Adipocyte (in vitro differentiated cells): ENCODE measurements at regions not wholly inside any gene's neighbourhood (a gene's known extent, or its start where the extent isn't known, plus 50 kb on each side); places are given as distances from the start of the nearest gene placed in this dataset.
A peak's percentile ranks its signal among the peaks of the same experiment; 100 is the strongest.
"Not testable (repeated sequence)": the region's sequence is repeated elsewhere in the genome, so short reads cannot be mapped to it uniquely, and the experiment has no call there.

Source experiments
- DNase-seq: peaks from one replicate; pipeline ENCODE4 v3.0.0-alpha.2; 2015; ENCODE audit warnings: low read depth
- H3K27me3 ChIP-seq: replicated peaks from 2 replicates; pipeline ENCODE4 v1.7.0; 2013; ENCODE audit warnings: mild to moderate bottlenecking, low read length, moderate library complexity; ENCODE audit not compliant: control insufficient read depth, insufficient read depth
- H3K36me3 ChIP-seq: 2 replicates; pipeline ENCODE4 v1.7.0; 2013; ENCODE audit warnings: low read length, mild to moderate bottlenecking, moderate library complexity; ENCODE audit not compliant: control insufficient read depth, insufficient read depth, severe bottlenecking
- H3K4me1 ChIP-seq: 2 replicates; pipeline ENCODE4 v1.7.0; 2013; ENCODE audit warnings: mild to moderate bottlenecking, low read length, moderate library complexity; ENCODE audit not compliant: control insufficient read depth, insufficient read depth
- H3K4me3 ChIP-seq: 2 replicates; pipeline ENCODE4 v1.7.0; 2013; ENCODE audit warnings: mild to moderate bottlenecking, low read length, moderate library complexity
- H3K9ac ChIP-seq: 2 replicates; pipeline ENCODE4 v1.7.0; 2013; ENCODE audit warnings: mild to moderate bottlenecking, low read length, moderate library complexity
- H3K9me3 ChIP-seq: 2 replicates; pipeline ENCODE4 v1.7.0; 2013; ENCODE audit warnings: mild to moderate bottlenecking, low read length, moderate library complexity; ENCODE audit not compliant: control insufficient read depth

- no peaks in the 10 kb centered on the region for H3K4me1 ChIP-seq
- no peak for DNase-seq
- no peak overlapping the region for H3K4me3 ChIP-seq
- H3K36me3 ChIP-seq: no peaks in the 10 kb centered on the region
- H3K9me3 ChIP-seq: no peaks in the 10 kb centered on the region
- no peaks in the 10 kb centered on the region for H3K27me3 ChIP-seq
- H3K9ac ChIP-seq: no peak overlapping the region
Observed at GRCh38 chr1:189623336-189623735, 854.3 kb downstream of the BRINP3 start.

DNA sequence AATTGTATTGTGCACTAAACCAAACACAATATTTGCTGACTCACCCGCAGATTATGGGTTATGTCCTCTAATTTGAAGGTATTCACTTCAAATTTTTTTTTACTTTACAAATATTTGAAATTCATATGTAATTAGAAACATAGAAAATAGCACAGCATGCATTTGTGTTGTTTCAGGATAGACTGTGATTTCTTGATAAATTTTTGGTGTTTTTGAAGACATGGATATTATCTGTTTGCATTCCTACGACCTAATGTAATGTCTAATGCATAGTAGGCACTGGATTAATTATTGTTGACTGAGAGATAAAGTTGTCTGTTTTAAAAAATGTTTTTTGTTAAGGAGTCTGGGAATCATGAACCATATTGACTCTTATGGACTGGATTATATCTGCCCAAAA lies 850.2 kb downstream of the BRINP3 start:
- DNase-seq: peak; percentile 15
- Histone ChIP-seq H3K4me3 (no peak overlapping the region), H3K36me3 (no peaks in the 10 kb centered on the region), H3K4me1 (no peaks in the 10 kb centered on the region), H3K9ac (no peak overlapping the region), H3K27me3 (no peaks in the 10 kb centered on the region), H3K9me3 (no peaks in the 10 kb centered on the region)

- no peaks in the 10 kb centered on the region for H3K27me3 ChIP-seq
- H3K4me3 ChIP-seq: no peak overlapping the region
- no peaks in the 10 kb centered on the region for H3K4me1 ChIP-seq
- H3K36me3 ChIP-seq: no peaks in the 10 kb centered on the region
- H3K9me3 ChIP-seq: no peaks in the 10 kb centered on the region
- no peak for DNase-seq
- no peak overlapping the region for H3K9ac ChIP-seq
Observed at GRCh38 chr1:189628857-189629256, 848.8 kb downstream of the BRINP3 start.

- no peaks in the 10 kb centered on the region for H3K27me3 ChIP-seq
- H3K36me3 ChIP-seq: no peaks in the 10 kb centered on the region
- H3K9me3 ChIP-seq: no peaks in the 10 kb centered on the region
- no peaks in the 10 kb centered on the region for H3K4me1 ChIP-seq
- no peak for DNase-seq
- H3K9ac ChIP-seq: no peak overlapping the region
- no peak overlapping the region for H3K4me3 ChIP-seq
Observed at GRCh38 chr1:189633658-189634057, 844.0 kb downstream of the BRINP3 start.

DNA sequence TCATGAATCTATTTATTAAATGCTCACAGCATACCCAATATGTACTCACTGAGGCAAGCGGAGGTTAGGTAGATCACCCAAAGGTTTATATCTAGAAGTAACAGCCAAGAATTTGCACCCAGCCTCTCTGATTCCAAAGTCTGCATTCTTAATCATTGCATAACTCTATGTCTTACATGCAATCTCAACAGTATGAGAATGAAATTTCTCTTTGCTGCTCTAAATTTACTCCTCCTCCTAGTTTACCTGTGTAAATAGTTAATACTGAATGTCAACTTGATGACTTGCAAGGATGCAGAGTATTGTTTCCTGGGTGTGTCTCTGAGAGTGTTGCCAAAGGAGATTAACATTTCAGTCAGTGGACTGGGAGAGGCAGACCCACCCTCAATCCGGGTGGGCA lies 840.6 kb downstream of the BRINP3 start:
- Histone ChIP-seq H3K9me3 (no peaks in the 10 kb centered on the region), H3K9ac (no peak overlapping the region), H3K36me3 (no peaks in the 10 kb centered on the region), H3K4me1 (no peaks in the 10 kb centered on the region), H3K4me3 (no peak overlapping the region), H3K27me3 (no peaks in the 10 kb centered on the region)
- DNase-seq: no peak

GRCh38 chr1:189644156-189644555 lies 833.5 kb downstream of the BRINP3 start:
- not testable (repeated sequence) for H3K27me3 ChIP-seq, H3K9me3 ChIP-seq, H3K9ac ChIP-seq, H3K36me3 ChIP-seq, DNase-seq, H3K4me3 ChIP-seq, H3K4me1 ChIP-seq

GRCh38 chr1:189644970-189645369 lies 832.7 kb downstream of the BRINP3 start:
- Histone ChIP-seq H3K36me3 (no peaks in the 10 kb centered on the region), H3K9ac (no peak overlapping the region), H3K4me3 (no peak overlapping the region), H3K27me3 (no peaks in the 10 kb centered on the region), H3K4me1 (no peaks in the 10 kb centered on the region), H3K9me3 (no peaks in the 10 kb centered on the region)
- DNase-seq: no peak

GRCh38 chr1:189646066-189646465 lies 831.6 kb downstream of the BRINP3 start:
- no peak for DNase-seq
- Histone ChIP-seq H3K27me3 (no peaks in the 10 kb centered on the region), H3K9ac (no peak overlapping the region), H3K9me3 (no peaks in the 10 kb centered on the region), H3K36me3 (no peaks in the 10 kb centered on the region), H3K4me1 (no peaks in the 10 kb centered on the region), H3K4me3 (no peak overlapping the region)

GRCh38 chr1:189654906-189655305 lies 822.8 kb downstream of the BRINP3 start:
- H3K9me3 ChIP-seq: no peaks in the 10 kb centered on the region
- H3K36me3 ChIP-seq: no peaks in the 10 kb centered on the region
- DNase-seq: peak; percentile 41
- no peak overlapping the region for H3K9ac ChIP-seq
- H3K27me3 ChIP-seq: no peaks in the 10 kb centered on the region
- H3K4me3 ChIP-seq: no peak overlapping the region
- H3K4me1 ChIP-seq: no peaks in the 10 kb centered on the region

DNA sequence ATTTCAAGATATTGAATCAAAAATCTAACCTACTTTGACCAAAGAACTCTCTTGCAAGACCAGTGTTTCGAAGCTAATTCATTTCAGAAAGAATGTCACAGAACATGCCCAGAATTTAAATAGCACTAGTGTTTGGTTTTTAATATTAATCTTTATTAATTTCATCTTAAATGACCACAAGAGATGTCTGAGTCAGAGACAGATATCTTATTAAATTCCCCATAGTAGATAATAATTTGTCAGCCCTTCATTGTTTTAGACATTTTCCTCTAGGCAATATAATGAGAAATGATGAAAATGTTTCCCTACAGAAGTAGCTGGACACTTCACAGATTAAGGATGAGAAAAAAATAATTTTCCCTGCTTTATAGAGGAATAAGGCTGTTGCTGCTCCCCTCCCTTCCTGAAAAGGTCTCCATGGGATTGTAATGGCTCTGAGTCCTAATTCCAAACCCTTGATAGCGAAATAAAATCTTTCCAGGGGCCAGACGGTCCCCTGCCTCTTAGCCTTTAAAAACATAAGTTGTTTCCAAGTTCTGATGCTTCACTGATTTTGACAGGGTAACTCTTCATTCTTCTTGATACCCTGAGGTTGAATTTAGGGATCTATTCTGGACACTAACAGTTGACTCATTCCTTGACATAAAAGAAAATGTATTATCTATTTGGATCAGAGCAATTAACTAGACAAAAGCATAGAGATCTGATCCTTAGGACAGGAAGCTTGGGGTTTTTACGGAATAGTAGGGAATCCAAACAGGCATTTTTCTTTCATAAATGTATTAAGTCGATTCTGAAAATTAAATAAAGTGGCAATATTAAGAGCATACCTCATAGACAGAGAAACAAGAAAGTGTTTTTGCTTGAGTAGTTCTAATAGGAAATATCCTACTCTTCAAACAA lies 820.8 kb downstream of the BRINP3 start:
- Histone ChIP-seq H3K9ac (no peak overlapping the region), H3K4me3 (no peak overlapping the region), H3K27me3 (no peaks in the 10 kb centered on the region), H3K9me3 (no peaks in the 10 kb centered on the region), H3K4me1 (no peaks in the 10 kb centered on the region), H3K36me3 (no peaks in the 10 kb centered on the region)
- DNase-seq: no peak

GRCh38 chr1:189657715-189658114 lies 819.9 kb downstream of the BRINP3 start:
- no peaks in the 10 kb centered on the region for H3K9me3 ChIP-seq
- H3K9ac ChIP-seq: no peak overlapping the region
- no peak overlapping the region for H3K4me3 ChIP-seq
- H3K36me3 ChIP-seq: no peaks in the 10 kb centered on the region
- no peaks in the 10 kb centered on the region for H3K4me1 ChIP-seq
- no peak for DNase-seq
- no peaks in the 10 kb centered on the region for H3K27me3 ChIP-seq

DNA sequence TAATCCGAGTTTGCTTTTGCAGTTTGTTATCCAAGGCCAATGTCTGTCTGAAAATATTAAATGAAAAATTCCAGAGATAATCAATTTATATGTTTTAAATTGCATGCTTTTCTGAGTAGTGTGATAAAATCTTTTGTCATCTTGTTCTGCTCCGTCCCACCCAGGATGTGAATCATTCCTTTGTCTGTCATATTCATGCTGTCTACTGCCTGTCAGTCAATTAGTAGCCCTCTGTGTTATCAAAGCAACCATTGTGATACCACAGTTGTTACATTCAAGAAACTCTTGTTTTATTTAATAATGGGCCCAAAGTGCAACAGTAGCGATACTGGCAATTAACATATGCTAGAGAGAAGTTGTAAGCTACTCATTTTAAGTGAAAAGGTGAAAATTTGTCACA lies 819.3 kb downstream of the BRINP3 start:
- no peaks in the 10 kb centered on the region for H3K9me3 ChIP-seq
- no peaks in the 10 kb centered on the region for H3K4me1 ChIP-seq
- DNase-seq: no peak
- H3K9ac ChIP-seq: no peak overlapping the region
- H3K36me3 ChIP-seq: no peaks in the 10 kb centered on the region
- H3K4me3 ChIP-seq: no peak overlapping the region
- H3K27me3 ChIP-seq: no peaks in the 10 kb centered on the region
